HFF-Myc (cell line): ENCODE measurements at regions not wholly inside any gene's neighbourhood (a gene's known extent, or its start where the extent isn't known, plus 50 kb on each side); places are given as distances from the start of the nearest gene placed in this dataset.

Experiments
- DNase-seq: peaks from one replicate; pipeline ENCODE4 v3.0.0-alpha.2; 2011; ENCODE audit warnings: low read depth; ENCODE audit errors: extremely low read depth
- H3K4me3 ChIP-seq: replicated peaks from 2 replicates; pipeline ENCODE4 v1.5.1; 2011; ENCODE audit warnings: low read depth, mild to moderate bottlenecking, control low read depth, low read length
- CTCF ChIP-seq: IDR thresholded peaks from 2 replicates; pipeline ENCODE4 v1.5.1; 2012; ENCODE audit warnings: mild to moderate bottlenecking, low read depth, low read length, control low read depth; ENCODE audit errors: missing control alignments

DNA sequence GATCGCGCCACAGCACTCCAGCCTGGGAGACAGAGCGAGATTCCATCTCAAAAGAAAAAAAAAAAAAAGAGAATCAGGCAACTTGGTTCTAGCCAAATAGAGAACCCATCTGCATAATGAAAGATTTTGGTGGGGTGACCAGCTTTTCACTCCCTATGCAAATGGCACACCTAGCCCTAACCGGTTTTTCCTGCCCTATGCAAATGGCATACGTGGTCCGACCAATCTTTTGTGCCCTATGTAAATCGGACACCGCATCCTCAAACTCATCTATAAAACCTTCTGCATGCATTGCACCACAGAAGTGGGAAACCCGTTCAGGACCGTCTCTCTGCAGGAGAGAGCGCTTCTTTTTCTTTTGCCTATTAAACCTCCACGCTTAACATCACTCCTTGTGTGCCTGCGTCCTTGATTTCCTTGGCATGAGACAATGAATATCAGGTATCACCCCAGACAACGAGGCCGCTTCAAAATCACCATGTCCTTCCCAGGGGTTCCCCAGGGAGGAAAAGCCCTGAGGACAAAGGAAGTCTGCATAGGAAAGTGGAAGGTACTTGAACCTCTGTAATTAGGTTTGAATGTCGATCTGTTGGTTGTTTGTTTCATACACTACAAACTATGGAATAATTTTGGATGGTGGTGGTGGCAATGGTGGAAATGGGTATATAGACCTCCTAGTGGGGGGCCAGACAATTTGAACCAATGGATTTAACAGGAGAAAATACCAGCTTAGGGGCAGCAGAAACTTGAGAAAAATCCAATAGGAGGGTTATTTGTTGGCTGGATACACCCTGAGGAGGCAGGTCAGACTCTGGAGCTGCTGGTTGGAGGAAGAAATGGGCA is 396.2 kb downstream of the TYW1 start:
- DNase-seq: no peak
- H3K4me3 ChIP-seq: no peak overlapping the region
- TF ChIP-seq CTCF: no peak

- DNase-seq: no peak
- TF ChIP-seq CTCF: no peak
These were observed 397.3 kb downstream of the TYW1 start for GRCh38 chr7:67393903-67394302.

GRCh38 chr7:67398916-67399315 is 402.3 kb downstream of the TYW1 start:
- no peak for DNase-seq
- TF ChIP-seq CTCF: no peak
- H3K4me3 ChIP-seq: no peak overlapping the region

More at GRCh38 chr7:67393903-67394302, 397.3 kb downstream of the TYW1 start:
- H3K4me3 ChIP-seq: no peak overlapping the region

- TF ChIP-seq CTCF: no peak
- DNase-seq: no peak
- H3K4me3 ChIP-seq: no peak overlapping the region
These were observed 404.9 kb downstream of the TYW1 start for GRCh38 chr7:67401492-67401891.

DNA sequence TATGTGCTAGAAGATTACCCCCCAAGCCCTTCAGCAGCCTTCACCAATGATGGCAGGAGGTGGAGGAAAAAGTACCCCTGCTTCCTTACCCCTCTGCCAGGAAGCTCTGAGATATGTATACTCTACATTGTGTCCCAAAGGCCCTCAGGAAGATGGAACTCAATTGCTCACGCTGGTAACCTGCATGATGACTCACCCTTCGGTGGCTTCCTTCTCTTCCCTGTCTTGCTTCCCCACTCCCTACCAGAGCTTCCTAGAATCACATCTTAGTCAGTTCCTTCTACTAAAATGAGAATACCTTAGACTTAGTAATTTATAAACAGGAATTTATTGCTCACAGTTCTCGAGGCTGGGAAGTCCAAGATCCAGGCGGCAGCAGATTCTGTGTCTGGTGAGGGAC is 405.6 kb downstream of the TYW1 start:
- TF ChIP-seq CTCF: no peak
- no peak for DNase-seq

DNA sequence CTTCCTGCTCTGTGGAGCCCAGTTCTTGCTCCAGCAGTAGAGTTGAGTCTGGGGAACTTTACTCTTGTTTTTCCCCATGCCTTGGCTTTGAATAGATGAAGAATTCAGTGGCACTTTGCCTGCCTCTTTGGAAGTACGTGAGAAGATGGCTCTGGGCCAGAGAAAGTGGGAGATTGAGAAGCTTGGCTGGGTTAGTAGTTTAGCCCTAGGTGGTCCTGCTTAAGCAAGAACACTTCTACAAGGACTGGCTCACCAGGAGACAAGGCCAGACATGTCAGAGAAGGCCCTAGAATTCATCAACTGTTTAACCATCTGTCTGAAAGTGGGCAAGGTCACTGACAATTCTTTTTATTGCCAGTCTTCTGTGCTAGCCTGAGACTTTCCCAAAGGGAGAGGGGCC is 410.3 kb downstream of the TYW1 start:
- H3K4me3 ChIP-seq: no peak overlapping the region
- TF ChIP-seq CTCF: no peak
- DNase-seq: no peak

More for the DNA sequence above, 405.6 kb downstream of the TYW1 start:
- no peak overlapping the region for H3K4me3 ChIP-seq

DNA sequence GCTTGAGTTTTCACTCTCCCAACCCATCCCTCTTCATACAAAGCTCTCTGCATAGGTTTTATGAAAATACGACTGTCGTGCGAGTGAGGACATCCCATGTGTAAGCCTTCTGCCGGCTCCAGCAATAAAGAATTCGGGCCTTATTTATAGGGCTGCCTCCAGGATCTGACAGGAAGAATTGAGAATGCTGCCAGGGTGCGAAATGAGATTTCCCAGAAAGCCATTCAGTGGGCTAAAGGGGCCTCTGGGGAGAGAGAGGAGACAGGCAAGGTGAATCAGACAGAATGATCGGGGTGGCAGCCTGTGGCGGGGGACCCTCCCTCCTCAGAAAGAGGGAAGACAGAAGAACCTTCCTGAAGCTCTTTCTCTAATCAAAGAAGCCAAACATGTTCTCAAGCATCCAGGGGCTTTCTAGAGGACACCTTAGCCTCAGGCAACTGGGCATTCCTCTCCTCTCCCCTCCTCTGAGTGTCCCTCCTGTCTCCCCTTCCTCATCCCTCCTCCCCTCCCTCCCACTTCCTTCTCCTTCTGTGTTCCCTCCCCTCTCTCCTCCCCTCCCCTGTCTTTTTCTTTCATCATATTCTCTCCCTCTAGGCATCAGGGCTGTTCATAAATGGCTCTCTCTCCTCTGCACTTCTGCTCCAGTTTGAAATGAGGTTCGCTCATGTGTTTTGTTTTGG is 410.9 kb downstream of the TYW1 start:
- no peak overlapping the region for H3K4me3 ChIP-seq
- no peak for DNase-seq
- TF ChIP-seq CTCF: no peak
